ENCODE measurements at regions not wholly inside any gene's neighbourhood (a gene's known extent, or its start where the extent isn't known, plus 50 kb on each side); places are given as distances from the start of the nearest gene placed in this dataset.

DNA sequence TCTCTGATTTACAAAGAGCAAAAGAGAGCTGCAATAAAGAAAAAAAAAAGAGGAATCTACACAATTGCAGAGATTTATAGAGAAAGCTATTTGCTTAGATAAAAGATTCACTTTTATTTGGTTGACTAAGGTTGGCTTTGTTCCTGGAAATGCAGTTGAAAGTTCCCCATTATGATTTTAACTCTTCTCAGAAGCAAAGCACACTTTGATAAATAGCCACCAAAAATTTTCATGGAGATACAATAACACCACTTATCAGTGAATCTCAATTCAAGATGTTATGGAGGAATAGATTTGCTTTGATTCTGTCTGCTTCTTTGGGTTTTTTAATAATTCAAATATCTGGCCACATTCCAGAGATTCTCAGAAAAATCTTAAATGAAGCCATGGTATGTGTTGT lies 88.5 kb upstream of the ANO3 start:
- TF ChIP-seq CTCF (IDR thresholded peaks at IDR 0.05; ENCODE audit: extremely low read depth, insufficient read depth, missing control alignments): no peak
- DNase-seq (ENCODE audit: low spot score): no peak
- in situ Hi-C loops (cut with MboI; ENCODE audit: low pct_unique_long_range_greater_than_20kb, low sequenced_read_pairs, unreplicated experiment): no loop called here

- in situ Hi-C loops (cut with MboI; ENCODE audit: low pct_unique_long_range_greater_than_20kb, low sequenced_read_pairs, unreplicated experiment): no loop called here
- no peak for TF ChIP-seq CTCF (IDR thresholded peaks at IDR 0.05; ENCODE audit: extremely low read depth, insufficient read depth, missing control alignments)
- no peak for DNase-seq (ENCODE audit: low spot score)
Observed at GRCh38 chr11:26244207-26244606, 87.7 kb upstream of the ANO3 start.

DNA sequence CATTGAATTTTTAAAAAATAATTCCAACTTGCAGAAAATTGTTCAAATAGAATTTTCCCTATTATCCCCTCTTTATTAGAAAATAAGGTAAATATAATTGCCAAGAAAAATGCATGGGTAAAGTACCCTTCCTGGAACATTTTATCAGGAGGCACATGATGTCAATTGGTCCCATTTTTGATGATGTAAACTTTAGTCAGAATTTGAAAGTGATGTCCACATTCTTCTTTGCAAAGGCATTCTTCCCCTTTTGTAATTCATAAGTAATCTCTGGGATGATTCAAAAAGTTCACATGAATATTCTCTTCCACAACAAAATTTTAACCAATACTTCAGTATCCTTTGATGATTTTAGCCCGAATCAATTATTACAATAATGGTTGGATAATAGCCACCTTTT lies 86.9 kb upstream of the ANO3 start:
- in situ Hi-C loops (cut with MboI; ENCODE audit: low pct_unique_long_range_greater_than_20kb, low sequenced_read_pairs, unreplicated experiment): no loop called here
- no peak for DNase-seq (ENCODE audit: low spot score)
- no peak for TF ChIP-seq CTCF (IDR thresholded peaks at IDR 0.05; ENCODE audit: extremely low read depth, insufficient read depth, missing control alignments)

GRCh38 chr11:26247340-26247739 lies 84.6 kb upstream of the ANO3 start:
- in situ Hi-C loops (cut with MboI; ENCODE audit: low pct_unique_long_range_greater_than_20kb, low sequenced_read_pairs, unreplicated experiment): no loop called here
- no peak for TF ChIP-seq CTCF (IDR thresholded peaks at IDR 0.05; ENCODE audit: extremely low read depth, insufficient read depth, missing control alignments)
- no peak for DNase-seq (ENCODE audit: low spot score)

- no peak for TF ChIP-seq CTCF (IDR thresholded peaks at IDR 0.05; ENCODE audit: extremely low read depth, insufficient read depth, missing control alignments)
- in situ Hi-C loops (cut with MboI; ENCODE audit: low pct_unique_long_range_greater_than_20kb, low sequenced_read_pairs, unreplicated experiment): no loop called here
- no peak for DNase-seq (ENCODE audit: low spot score)
Observed at GRCh38 chr11:26248661-26249060, 83.3 kb upstream of the ANO3 start.

GRCh38 chr11:26254378-26254777 lies 77.6 kb upstream of the ANO3 start:
- TF ChIP-seq CTCF (IDR thresholded peaks at IDR 0.05; ENCODE audit: extremely low read depth, insufficient read depth, missing control alignments): no peak
- in situ Hi-C loops (cut with MboI; ENCODE audit: low pct_unique_long_range_greater_than_20kb, low sequenced_read_pairs, unreplicated experiment): no loop called here
- DNase-seq (ENCODE audit: low spot score): no peak

- in situ Hi-C loops (cut with MboI; ENCODE audit: low pct_unique_long_range_greater_than_20kb, low sequenced_read_pairs, unreplicated experiment): no loop called here
- TF ChIP-seq CTCF (IDR thresholded peaks at IDR 0.05; ENCODE audit: extremely low read depth, insufficient read depth, missing control alignments): no peak
- no peak for DNase-seq (ENCODE audit: low spot score)
Observed at GRCh38 chr11:26263769-26264168, 68.2 kb upstream of the ANO3 start.
